ENCODE measurements at regions not wholly inside any gene's neighbourhood (a gene's known extent, or its start where the extent isn't known, plus 50 kb on each side); places are given as distances from the start of the nearest gene placed in this dataset.
"Not testable (repeated sequence)": the region's sequence is repeated elsewhere in the genome, so short reads cannot be mapped to it uniquely, and the experiment has no call there.

DNA sequence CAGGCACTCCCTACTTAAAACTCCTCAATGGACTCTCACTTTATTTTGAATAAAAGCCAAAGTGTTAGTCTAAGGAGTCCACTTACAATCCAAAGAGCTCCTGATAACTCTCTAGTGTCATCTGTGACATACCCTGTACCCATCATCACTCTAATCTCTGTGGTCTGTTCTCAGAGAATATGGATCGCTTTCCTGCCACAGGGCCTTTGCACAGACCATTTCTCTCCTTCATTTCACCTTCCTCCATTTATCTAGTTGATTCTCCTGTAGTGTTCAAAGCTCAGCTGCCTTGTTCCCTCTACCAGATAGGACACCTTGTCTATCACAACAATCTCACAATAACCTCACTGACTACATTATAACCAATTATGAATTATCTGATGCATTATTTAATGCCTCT, 185.4 kb upstream of the KBTBD8 start:
- DNase-seq = no peak

DNA sequence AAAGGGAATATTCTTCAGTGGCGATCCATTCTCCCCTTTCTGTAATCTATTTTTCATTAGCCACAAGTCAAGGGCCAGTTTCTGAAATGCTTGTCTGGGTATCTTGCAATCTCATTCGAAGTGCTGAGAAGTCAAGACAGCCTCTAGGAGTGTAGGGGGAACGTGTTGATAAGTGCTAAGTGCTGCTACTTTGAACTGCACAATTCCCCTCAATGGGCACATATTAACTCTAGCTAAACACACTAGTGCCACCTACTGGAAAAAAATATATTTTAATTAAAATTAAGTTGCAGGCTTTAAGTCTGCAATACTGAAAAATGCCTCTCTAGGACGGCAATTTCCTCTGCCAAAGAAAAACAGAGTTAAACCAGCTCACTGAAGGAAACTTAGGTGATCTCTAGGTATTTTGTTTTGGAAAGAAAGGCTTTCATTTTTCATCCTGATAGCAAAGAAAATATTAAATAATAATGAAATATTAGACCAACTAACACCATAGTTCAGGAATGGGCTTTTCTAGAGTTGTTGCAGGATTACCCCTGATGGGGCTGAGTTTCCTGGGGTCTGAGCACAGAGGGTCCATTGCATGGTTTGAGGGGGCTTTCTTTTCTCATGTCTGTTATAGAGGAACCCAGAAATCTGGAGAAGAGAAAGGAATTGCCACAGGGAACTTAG, 181.9 kb upstream of the KBTBD8 start:
- DNase-seq = peak in 1 of 2 experiments; percentile 23

DNA sequence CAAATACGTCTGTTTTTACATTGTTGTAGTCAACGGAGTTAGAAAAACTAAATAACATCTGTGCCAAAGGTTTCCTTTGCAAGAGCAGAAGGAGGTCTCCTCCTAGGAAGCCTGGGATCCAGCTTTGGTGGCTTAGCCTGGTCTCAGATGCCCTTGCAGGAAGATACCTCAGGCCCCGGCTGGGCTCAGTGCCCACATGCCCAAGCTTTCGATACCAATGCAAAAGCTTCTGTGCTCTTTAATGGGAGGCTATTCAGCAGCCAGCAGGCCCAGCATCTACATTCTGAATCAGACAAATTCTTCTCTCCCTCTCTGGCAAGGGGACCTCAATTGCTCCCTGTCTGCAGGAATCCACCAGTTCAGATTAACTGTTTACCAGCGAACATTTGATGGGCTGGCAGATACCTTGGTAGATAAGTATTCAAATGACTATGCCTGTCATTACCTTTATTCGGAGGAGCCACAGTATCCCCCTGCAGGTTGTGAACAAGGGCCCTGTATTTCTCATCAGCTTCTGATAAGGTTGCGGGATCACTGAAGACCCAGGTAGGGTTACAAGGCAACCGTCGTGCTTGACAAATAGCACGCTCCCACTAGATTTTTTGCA, 180.1 kb upstream of the KBTBD8 start:
- no peak for DNase-seq

DNA sequence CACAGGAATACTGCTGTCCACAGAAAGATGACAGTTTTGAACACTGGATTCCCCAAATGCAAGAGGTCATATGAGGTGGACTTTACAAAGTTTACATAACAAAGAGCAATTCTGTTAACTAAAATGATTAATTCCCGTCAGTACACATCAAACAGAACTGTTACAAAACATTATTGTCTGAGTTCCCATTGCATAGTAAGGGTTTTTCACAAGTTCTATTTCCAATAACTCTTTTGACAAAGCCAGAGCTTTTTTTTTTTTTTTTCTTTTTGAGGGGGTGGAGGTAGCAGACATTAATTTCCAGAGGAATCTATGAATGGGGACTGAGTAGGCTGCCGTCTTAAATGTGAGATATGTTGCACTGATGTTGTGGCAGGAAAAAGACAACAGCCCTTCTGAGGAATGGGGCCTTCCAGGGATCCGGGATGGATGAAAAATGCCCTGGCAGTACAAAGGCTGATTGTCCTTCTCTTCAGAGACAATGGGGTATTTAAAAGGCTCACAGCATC, 178.1 kb upstream of the KBTBD8 start:
- DNase-seq = no peak

DNA sequence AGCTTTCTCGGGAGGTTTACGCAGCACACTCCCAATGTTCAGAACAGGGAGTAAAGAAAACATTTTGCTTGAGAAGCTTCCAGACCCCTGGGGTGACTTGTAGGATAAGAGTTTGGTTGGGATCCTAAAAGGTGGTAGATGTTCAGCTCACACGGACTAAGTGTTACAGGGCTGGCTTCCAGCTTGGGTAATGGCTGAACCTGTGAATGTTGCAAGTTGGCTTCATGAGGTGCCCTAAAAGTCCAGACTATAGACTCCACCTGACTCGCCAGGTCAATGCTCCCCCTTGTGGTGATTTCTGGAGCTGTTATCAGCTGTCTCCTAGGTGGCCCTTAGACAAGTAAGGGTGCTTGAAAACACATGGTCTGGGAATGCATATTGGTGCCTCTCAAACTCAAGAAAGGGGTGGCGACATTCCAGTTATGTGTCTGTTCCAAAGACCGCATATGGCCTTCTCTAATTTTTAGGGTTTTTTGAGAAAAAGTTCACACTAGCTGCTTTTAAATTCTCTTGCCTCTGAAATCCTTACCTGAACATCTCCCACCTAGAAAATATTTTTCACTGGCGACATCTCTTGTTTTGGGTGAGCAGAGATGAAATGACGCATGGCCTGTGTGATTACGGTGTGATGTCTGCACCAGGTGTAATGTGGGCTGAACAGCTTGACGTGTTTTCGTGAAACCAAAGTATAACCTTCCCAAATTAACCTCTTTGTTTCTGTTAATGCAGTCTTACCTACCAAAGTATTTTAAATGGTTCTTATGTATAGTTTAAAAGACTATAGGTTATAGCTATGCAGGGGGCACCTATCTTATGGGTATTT, 175.7 kb upstream of the KBTBD8 start:
- peak in 1 of 2 experiments; percentile 17 for DNase-seq

DNA sequence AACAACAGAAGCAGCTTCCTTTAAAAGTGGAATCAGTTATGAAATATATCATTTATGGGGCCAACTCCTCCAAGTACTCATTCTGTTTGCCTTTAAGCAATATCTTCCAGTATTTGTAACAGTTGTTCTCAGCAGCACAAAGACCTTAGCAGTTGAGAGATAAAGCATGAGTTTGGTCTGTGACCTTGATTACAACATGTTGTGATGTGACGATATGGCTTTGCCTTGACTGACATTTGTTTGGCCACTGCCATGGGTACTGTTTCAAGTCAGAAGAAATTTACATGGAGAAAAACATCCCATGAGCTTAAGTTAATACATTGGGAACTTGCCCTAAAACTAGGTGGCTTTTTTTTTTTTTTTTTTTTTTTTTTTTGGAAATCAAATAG, 175.1 kb upstream of the KBTBD8 start:
- no peak for DNase-seq

DNA sequence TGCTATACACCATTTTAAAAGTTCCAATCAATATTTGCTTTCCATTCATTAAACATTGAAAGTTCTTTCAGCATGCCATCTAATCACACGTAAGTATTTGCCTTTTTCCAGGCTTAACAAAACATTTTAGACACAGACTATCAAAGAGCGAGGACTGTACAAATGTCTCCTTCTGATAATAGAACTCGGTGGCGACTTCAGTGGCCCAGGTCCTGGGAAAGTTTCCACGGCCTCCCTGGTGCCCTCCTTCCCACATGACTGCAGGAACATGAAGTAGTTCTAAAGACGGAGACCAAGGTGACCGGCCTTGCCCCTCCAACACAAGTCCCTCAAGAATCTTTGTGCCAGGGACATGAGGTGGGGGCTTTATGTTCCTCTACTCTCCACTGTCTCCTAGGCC, 174.6 kb upstream of the KBTBD8 start:
- DNase-seq = no peak

DNA sequence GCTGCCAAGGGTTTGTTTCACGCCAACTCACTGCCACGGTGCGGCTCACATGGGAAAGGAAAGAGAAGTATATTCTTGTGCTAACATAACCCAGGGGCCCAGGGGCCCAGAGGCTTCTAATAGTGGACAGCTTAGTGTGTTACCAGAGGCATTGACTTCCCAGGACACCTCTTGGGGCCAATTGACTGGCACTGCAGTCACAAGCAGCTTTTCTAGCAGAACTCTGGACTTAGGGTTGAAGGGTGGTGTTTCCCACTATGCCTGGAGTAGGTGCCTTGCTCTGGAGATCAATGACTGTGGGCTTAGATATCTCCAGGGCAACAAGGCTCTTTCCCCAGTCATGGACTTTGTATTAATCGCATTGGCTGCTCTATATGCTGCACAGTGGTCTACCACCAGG, 172.7 kb upstream of the KBTBD8 start:
- DNase-seq = no peak

DNA sequence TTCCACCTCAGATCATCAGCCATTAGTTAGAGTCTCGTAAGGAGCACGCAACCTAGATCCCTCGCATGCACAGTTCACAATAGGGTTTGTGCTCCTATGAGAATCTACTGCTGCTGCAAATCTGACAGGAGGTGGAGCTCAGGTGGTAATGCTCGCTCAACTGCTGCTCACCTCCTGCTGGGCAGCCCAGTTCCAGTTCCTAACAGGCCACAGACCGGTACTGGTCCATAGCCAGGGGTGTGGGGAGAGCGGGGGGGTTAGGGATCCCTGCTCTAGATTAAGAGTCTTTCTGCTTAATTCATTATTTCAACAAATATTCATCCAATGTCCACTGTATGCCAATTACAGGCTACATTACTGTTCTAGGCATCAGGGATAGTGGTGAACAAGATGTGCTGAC, 170.4 kb upstream of the KBTBD8 start:
- DNase-seq = no peak

DNA sequence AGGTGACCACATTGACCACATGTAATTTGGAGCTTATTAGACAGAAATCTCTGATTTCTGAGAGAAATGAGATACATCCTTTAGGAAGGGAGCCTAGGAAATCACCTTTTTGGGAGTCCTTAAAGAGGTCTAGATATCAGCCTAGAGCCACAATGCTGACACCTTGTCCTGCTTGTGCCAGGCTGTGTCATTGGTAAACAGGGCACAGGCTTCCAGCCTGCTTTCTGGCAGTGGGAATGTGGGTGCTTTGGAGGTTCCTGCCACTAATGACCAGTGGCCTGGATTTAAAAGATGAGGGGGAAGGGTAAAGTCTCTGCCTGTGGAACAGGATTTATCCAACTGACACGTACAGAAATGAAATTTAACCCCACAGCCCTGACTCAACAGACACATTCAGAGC, 169.8 kb upstream of the KBTBD8 start:
- DNase-seq = no peak

DNA sequence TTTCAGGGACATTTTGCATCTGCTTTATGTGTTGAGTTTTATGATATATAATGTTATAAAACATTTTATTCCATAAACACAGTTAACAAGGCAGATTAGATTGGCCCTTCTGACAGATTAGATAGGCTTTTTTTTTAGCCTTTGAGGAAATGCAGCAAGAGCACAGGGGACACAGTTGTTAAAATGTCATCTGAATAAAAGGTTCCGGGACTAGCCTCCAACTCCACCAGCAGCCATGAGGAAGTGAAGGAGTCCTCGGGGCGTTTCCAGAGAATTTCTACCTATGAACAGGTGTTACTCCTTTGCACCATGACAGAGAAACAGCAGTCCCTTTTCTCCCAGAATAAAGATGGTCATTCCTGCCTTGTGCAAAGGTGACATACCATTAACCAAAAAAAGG, 167.8 kb upstream of the KBTBD8 start:
- DNase-seq = no peak

DNA sequence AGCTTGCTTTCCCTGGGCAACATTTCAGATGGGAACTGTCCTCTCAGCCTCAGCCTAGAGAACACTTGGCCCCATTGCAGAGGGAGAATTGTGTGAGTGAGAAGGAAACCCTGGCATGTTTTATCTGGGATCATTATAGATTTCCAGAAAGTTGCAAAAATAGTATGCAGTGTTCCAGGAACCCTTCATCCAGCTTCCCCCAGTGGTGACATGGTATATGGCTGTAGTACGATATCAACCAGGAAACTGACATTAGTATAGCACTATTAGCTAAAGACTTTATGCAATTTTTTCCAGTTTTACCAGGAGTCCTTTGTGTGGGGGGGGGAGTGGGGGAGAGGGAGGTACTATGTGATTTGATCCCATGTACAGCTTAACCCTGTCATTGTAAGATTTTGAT, 166.2 kb upstream of the KBTBD8 start:
- no peak for DNase-seq

DNA sequence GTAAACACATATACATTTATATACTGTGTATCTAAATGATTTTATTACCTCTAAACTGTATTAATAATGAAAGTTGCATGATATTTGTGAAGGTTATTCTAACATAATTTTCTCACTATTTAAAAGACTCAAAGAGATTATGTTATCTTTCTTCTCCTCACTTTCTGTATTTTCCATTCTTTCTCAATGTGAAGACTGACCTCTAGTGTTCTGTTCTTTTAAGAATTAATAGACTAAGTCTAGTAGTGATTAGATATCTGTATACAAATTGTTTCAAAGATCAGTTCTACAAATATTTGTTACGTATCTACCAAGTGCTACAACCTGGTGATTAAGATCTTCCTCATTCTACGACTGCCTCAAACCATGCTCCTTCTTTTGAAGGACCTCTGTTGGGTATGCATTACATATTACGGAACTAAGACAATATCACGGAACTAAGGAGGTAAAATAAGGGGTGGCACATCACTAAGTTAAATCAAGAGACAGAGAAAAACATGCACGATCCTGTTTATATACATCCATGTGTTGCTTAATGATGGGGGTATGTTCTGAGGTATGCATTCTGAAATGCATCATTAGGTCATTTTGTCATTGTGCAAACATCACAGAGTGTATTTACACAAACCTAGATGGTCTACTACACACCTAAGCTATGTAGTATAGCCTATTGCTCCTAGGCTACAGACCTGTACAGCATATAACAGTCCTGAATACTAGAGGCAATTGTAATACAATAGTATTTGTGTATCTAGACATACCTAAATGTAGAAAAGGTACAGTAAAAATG, 161.5 kb upstream of the KBTBD8 start:
- no peak for DNase-seq

DNA sequence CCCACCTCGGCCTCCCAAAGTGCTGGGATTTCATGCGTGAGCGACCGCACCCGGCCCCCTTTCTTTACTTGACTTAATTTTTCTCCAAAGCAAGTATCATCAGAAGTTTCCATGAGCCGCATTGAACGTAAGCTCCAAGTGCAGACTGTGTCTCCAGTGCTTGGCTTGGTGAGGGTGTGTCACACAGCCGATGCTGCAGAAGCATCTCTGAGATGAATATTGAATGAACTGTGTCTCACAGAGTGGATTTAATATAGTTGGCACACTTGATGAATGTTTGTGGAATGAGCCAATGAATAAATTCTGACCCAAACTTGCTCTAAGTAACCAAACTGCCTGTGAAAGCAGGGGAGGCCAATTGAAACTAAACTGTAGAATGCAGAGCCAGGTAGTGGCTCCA, 159.4 kb upstream of the KBTBD8 start:
- no peak for DNase-seq

DNA sequence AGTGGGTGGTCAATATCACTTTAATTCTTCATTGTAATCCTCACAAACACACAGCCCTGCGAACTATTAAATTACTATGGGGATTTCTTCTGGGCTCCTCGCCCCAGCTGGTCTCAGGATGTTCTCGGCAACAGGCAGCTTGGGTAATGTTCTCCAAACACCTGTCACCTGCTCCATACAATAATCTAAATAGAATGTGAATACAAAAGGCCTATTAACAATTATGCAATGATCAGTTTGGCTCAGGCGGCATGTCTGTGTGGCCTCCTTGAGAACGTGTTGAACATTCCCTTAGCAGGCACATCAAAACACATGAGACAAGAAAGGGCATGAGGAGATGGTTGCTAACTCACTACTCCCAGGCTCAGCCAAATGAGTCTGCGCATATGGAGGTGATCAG, 158.6 kb upstream of the KBTBD8 start:
- DNase-seq = no peak

DNA sequence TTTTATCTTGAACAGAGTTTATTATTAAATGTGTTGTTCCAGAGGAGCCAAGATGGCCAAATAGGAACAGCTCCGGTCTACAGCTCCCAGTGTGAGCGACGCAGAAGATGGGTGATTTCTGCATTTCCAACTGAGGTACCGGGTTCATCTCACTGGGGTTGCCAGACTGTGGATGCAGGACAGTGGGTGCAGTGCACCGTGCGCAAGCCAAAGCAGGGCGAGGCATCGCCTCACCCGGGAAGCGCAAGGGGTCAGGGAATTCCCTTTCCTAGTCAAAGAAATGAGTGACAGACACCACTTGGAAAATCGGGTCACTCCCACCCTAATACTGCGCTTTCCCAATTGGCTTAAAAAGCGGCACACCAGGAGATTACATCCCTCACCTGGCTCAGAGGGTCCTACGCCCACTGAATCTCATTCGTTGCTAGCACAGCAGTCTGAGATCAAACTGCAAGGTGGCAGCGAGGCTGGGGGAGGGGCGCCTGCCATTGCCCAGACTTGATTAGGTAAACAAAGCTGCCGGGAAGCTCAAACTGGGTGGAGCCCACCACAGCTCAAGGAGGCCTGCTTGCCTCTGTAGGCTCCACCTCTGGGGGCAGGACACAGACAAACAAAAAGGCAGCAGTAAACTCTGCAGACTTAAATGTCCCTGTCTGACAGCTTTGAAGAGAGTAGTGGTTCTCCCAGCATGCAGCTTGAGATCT, 155.2 kb upstream of the KBTBD8 start:
- not testable (repeated sequence) for DNase-seq

DNA sequence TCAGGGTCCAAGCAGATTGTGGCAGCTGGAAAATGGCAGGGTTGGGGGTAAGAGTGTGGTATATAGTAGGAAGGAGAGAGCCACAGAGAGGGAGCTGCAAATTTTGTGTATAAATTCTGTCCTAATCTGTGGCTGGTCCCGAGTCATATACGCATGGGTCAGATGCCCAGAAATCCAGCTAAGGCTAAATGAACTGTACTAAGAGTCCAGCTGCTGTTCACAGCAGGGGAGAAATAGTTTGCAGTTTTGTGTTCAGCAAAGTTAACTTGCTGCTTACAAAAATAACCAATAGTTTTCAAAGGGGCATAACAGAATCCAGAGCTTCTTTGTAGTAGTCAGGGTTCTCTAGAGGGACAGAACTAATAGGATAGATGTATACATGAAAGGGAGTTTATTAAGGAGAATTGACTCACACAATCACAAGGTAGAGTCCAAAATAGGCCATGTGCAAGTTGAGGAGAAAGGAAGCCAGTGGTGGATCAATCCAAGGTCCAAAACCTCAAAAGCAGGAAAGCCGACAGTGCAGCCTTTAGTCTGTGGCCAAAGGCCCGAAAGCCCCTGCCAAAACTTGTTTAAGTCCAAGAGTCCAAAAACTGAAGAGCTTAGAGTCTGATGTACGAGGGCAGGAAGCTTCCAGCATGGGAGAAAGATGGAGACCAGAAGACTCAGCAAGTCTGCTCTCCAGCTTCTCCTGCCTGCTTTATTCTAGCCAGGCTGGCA, 146.1 kb upstream of the KBTBD8 start:
- no peak for DNase-seq

DNA sequence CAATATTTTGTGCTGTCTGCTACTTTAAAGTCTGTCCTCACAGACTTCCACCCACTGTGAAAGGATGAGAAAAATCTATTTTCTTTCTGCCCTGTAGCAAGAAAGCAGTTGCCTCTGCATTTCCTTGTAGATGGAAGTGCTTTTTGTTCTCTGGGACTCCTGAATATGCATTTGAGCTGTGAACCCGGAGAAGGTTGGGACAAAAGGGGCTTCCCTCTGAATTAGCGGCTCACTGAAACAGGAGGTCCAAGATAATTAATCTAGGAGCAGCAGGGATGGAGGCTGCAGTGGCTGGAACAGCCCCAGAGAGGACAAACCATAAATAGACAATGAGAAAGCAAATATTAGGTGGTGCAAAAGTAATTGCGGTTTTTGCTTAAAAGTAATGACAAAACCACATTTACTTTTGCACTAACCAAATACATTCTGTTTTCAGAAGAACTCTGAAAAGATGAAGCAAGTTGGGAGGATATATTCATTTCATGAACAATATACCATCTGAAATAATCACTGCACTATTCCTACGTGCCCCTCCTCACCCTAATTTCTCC, 143.4 kb upstream of the KBTBD8 start:
- no peak for DNase-seq

DNA sequence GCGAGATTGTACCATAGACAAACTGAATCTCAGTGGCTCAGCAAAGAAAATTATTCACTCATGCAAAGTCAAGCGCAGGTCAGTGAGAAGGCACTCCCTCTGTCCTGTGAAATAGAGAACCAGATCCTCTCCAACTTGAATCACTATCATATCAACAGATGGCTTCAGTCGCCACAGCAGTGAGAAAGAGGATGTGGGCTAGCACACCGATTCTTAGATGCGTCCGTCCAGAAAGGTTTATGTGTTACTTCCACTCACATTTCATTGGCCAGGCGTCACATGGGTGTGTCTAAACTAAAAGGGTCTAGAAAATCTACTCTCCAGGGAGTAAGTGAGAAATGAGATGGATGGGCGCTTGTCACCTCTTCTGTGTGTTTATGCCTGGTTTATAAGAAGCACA, 141.6 kb upstream of the KBTBD8 start:
- DNase-seq = no peak

DNA sequence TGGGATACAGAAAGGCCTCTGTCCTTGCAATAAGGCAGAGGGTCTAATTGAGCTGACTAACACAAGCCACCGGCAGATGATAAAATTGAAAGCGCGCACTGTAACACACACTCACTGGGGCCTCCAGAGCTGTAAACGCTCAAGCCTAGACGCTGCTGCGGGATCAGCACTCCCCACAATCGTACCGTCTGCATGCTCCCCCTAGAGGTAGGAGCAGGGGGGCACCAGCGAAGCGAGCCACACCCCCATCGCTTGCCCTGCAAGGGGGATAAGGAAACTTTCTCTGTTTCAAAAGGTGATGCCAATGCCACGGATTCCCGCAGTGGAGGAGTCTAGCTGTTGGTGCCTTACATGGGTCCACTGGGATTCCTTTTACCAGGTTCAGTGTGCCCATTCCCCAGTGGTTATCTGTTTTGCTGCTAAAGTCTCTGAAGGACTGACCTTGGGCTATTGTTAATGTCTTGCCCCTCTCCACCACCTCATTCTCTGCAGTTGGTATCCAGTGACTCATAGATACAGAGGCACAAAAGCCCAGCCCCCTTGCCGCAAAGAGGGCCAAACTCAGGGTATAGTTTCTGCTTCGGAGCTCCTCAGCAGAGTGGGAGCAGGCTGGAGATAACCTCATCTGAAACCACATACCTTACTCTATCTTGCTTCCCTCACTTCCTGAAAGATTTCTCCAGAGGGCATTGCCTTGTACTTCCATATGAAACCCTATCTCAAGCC, 139.3 kb upstream of the KBTBD8 start:
- no peak for DNase-seq

DNA sequence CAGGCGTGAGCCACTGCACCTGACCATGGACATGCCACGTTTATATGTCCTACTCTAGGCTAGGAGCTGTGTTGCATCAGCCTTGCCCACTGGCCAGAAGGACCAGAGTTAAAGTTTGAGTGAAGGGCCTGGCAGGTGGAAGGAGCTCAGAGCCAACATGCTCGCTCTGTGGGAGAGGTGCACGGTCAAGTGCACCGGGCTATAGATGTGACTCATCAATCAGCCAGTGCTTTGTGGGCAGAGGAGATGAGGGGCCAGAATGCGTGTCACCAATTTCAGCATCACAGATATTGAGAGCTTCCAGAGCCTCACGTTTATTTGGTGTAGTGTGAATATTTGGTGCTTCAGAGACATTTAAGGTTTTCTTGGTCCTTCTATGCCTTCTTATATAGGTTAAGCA, 137.3 kb upstream of the KBTBD8 start:
- no peak for DNase-seq

Measured in cerebellar nuclear complex (tissue), 1 donor.